NCI-H2227 (cell line): ENCODE measurements at regions not wholly inside any gene's neighbourhood (a gene's known extent, or its start where the extent isn't known, plus 50 kb on each side); places are given as distances from the start of the nearest gene placed in this dataset.

Source experiments
- DNase-seq: peaks from one replicate; lab custom pipeline; 2025; ENCODE audit not compliant: unreplicated experiment; lab: John Stamatoyannopoulos, UW

DNA sequence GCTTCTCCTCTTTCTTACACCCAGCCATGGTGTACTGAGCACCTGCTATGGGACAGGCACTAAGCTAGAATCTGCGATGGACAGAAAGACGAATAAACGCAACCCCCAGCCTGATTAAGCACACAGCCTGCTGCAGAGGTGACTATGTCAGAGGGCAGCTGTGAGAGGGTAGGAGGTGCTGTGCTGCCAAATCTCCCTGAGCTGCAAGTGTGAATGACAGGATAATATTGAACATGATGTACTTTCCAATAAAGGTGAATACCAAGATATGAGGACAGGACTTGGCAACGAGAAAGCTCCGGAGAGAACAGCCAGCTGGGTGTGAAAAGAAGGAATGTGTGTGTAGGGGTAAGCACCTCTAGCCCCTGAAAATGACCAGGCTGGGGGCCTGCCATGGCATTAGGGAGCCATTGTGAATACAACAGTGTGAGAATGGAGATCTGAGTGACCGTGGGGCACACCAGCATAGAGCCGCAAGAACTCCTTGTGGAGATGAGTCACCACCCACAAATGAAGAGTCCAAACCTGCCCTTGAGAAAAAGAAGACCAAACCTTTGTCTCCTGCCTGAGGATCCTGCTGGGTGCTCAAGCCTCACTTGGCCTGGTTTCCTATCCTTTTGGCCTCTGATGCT, 83.0 kb upstream of the ATF3 start:
- no peak for DNase-seq

DNA sequence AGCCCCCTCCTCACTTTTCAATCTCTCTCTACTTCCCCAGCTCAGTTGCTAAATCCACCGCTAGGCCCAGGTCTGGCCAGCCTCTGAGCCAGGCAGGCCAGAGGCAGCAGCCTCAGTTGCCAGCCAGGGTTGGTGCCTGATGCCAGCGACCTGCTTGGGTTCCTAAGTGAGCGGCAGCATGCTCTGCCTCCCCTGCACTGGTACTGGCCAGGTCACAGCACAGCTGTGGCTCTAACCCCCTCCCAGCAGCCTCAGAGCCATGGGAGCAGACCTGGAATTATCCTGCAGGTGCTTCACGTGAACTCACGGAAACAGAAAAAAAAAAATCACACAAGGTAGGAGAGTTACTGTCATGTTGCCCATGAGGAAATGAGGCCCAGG, 82.5 kb upstream of the ATF3 start:
- DNase-seq = no peak

DNA sequence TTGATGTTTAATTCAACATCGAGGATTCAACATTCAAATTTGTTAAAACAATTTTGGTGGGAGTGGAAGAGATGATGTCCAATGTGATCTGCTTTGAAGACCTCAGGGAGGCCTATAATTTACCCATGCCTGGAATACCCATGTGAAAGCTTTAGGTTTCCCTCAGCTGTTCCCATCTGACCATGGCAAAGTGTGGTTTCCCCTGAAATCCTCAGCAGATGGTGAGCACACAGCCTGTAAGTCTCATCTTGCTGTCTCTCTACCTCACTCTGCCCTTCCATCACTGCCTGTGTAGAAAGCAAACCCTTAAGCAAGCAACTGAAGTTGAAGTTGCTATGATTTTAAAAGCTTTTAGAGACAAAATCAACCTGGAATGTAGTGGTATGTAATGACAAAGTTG, 80.1 kb upstream of the ATF3 start:
- DNase-seq = no peak

DNA sequence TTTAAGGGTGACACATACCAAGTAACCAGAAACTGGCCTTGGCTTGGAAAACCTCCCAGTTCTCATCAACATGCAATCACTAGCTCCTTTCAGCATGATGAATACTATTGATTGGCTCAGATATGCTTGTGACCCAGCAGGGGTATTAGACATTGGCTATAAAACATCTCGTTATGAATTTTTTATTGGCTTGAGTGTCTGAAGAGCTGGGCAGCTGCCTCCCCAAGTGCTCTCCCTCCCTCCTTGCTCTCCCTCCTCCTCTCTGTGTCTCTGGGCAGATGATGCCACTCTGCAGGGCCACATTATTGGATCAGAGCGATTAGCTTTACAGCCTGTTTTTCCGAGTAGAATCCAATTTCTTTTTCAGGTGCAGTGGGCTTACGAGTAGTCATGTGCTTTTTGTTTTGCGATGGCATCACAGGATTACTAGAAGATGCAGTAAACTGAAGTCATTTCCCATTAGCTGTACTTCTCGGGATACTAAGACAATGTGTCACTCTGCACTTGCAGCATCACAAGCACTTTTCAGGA, 79.3 kb upstream of the ATF3 start:
- DNase-seq = no peak

DNA sequence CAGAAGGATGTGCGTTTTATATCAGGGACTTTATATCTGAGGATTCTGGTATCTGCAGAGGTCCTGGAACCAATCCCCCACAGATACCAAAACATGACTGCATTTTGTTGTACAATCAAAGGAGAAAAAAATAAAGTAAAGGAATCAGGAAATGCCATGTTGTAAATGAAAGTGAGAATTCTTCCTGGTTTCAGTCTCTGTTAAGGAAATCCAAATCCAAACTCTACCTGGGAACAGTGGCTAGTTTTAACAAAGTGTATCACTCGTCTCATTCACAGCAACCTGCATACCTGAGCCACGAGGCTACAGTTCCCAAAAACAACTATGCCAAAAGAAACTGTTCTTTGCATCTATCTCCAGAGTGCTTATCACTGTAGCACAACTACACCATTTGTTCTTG, 77.3 kb upstream of the ATF3 start:
- DNase-seq = no peak

DNA sequence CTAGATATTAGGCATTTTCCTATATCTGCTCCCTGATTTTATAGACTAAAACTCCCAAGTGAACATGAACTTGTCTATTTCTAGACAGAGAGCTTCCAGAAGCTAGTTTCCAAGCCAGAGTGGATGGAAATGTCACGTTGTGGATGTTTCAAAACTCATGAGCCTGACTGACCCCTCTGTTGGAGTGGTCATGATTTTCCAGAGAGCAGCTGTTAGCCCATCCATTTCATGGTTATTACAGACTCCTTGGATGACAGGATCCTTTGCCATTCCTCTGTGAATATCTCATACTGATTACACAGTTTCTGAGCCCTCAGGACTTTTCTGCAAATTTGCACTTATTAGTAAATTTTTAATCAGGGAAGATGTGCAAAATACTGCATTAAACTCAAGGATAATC, 76.8 kb upstream of the ATF3 start:
- no peak for DNase-seq

DNA sequence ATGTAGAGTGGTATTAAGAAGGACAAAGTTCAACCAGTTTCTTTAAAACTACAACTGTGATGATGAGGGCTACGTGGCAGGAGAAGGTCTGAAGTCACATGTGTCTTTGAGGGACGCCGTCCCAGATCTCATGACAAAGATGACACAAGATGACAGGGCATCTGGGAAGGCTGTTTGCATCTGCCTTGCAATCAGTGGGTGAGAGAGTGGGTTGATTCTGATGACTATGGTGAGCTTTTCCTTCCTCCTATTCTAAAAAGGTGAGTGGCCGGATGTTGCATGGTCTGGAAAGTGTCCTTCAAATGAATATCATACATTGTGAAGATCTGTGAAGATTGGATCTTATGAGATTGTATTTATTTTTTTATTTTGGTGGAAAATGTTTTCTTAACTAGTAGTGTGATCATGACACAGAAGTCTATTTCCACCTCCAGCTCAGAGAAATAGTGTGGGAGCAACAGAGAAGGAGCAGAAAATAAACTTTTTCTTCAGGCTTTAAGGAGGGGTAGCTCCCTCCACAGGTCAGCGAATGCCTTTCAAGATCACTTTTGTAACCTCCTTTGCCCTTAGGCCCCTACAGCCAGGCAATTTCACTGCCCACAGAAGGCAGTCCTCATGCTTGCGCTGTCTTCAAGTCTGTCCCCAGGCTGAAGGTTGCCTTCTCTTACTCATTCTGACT, 76.0 kb upstream of the ATF3 start:
- no peak for DNase-seq

DNA sequence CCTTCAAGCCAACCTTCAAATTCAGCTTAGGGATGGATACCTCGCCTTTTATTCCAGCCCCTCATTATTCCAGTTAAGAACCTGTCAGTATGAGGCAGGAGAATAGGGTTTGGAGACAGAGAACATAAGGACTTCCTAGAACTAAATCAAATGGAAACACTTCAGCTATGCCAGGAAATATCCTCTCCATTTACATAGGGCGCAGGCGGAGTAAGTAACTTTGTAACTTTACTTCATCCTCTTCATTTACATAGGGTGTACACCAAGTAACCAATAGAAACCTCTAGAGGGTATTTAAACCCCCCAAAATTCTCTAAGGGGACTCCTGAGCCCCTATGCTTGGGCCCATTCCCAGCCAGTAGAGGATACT, 75.4 kb upstream of the ATF3 start:
- DNase-seq = no peak

DNA sequence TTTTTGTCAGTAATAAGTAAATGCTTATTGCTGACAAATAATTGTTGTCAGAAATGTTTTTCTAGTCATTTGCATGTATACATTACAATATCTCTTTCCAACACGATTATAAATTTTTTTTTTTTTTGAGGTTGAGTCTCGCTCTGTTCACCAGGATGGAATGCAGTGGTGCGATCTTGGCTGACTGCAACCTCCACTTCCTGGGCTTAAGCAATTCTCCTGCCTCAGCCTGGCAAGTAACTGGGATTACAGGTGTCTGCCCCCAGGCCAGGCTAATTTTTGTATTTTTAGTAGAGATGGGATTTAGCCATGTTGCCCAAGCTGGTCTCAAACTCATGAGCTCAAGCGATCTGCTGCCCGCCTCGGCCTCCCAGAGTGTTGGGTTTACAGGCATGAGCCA, 72.0 kb upstream of the ATF3 start:
- DNase-seq = no peak

DNA sequence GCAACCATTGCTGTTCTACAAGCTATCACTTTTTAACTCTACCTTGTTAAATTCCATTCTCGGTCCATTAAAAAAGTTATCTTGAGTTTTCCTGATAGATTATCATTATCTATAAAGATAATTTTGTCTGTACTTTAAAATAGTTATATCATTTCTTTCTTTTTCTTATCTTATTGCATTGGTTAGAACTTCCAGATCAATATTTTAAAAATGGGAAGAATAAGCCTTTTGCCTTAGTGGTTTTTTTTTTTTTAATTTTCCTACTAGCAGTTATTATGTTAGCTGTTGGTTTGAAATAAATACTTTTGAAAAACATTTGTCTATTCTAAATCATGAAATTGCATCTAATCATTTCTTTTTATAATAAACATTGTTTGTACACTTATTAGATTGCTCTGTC, 71.0 kb upstream of the ATF3 start:
- no peak for DNase-seq

DNA sequence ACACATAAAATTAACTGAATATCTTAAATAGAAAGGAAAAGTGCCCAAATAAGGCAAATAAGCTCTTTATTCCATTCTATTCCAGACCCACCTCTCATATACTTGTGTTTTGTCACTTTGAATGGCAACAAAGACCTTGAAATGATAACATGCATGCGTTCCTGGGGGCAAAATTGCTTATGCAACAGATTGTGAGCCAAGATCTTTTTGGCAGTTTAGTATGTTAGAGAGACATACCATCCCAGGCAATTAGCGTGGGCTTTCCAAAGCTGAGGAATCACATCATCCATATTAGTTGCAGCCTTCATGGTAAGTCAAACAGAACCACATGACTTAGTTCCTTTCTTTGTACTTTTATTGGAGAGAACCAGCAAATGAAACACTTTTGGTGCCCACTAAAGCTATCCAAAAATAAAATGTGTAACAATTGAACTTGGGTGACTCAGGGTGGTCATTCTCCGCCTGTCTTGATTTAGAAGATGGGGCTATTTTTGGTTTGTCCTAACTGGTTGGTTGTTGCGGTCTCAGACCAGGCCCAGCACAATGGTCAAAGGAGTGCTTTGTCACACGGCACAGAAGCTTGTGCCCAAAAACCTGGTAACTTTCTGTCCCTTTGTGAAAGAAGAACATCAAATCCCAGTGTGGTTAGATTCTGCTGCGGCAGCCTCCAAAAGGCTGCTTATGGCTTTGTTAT, 68.7 kb upstream of the ATF3 start:
- DNase-seq = no peak

DNA sequence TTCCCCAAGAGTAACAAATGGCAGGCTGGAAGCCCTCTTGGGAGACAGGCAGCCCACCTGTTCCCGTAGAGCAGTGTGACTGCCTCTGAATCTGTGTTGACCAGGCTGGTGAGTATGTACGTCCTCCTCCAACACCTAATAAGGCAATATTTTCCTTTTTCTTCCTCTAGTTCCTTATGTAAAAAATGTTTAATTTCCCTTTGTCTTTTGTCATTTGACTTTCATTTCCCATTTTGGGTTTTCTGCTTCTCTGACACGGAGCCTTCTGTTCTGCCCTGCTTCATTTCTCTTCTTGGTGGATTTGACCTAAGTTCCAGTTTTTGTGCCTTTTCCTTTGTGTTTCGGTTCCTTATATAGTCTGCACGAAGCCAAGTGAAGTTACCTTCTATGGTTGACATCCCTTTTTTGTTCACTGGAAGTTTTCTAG, 65.8 kb upstream of the ATF3 start:
- no peak for DNase-seq

DNA sequence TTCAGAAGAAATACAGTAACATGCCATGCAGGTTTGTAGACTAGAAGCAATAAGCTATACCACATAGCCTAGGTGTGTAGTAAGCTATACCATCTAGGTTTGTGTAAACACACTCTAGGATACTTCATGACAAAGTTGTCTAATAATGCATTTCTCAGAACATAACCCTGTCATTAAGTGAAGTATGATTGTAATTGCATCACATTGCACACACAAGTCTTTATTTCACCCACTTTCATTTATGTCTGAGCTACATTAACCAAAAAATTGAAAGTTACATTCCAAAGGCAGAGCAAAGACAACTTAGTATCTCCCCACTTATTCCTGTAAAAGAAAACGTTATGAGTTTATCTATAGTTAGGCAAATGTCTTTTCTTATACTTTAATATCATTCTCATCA, 64.5 kb upstream of the ATF3 start:
- no peak for DNase-seq

DNA sequence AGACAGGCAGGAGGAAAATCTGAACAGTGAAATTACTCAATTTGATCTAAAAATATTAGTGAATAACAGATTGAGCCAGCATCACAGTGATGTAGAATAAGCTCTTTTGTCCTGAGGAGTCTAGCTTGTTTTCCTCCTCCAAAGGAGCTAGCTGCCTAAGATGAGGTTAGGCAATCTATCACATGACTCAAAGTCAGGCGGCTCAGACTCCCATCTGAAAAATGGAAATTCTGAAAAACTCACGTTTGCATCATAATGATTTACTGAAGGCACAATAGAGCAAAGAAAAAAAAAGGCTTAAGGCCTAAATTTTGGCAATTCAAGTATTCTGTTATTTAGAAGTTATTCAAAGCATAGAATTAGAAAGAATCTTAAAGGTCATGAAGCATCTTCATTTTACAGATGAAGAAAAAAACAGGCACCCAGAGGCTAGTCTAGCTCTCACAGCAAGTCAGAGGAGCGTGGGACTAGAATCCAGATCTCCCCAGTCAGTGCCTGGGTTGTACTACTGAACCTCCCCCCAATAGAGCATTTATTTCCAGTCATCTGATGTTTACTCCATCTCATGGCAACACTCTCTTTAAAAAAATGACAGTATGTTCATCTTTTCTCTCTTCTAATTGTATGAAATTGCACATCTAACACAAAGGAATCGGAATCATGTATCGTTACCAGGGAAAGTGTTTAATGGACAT, 62.5 kb upstream of the ATF3 start:
- no peak for DNase-seq

DNA sequence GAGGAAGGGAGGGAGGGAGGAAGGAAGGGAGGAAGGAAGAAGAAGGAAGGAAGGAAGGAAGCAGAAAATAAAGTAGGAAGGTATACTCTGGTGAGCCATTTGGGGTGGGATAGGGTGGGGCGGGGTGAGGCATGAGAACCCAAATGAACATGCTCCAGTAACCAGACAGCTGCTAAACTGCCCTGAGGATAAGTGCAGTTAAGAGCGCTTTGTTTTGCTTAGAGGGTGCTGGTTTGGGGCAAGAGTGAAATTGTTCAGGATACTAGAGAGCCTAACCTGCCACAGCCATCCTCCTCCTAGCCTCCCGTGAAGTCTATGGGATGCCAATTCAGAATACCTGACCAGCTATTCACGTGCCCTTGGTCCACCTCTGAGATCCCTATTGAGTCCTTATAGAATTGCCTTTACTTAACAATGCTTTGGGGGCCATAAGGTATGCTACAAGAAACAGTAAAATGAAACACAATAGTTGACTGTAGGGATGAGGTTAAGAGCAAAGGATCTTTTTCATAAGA, 59.0 kb upstream of the ATF3 start:
- no peak for DNase-seq

DNA sequence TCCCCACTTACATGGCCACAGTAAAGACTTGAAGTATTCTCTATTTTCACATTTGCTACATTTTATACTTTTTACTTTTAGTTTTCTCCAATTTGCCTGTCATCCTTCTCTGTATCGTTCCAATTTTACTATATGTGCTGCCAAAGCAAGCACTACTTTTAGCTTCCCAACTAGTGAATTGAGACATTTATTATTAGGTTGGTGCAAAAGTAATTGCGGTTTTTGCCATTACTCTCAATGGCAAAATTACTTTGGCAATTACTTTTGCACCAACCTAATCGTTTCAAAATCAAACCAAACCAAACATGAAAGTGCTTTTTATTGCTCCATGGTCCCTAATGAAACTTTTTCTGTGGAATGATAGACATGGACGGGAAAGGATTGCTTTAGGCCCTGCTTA, 56.6 kb upstream of the ATF3 start:
- no peak for DNase-seq

DNA sequence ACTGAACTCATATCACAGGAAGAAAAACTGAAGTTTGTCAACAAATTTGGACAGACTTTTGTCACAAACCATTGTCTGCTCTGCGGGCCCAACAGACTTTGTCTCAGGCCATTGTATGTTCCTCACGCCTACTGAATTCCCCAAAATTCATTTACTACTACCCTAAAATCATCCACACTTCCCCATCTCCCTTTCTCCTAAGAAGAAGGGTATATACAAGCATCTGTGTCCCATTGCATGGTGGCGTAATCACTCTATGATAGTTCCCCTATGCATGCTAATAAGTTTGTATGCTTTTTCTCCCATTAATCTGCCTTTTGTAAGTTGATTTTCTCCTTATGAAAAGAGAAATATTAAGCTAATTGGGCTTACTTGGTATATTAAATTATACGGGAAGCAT, 54.9 kb upstream of the ATF3 start:
- DNase-seq = no peak

DNA sequence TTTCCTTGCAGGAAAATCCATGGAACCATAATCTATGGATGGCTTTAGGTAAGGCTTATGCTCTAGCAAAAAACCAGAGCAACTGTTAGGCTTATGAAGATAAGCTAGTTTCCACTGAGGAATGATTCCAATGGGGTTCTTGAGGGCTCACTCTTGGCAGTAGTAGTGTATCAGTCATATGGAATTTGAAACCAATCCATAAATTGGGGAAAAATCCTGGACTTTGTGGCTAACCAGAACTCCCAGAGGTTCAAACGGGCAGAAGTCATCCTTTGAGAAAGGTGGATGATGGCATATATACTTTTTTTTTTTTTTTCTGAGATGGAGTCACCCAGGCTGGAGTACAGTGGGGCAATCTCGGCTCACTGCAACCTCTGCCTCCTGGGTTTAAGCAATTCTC, 54.2 kb upstream of the ATF3 start:
- no peak for DNase-seq

DNA sequence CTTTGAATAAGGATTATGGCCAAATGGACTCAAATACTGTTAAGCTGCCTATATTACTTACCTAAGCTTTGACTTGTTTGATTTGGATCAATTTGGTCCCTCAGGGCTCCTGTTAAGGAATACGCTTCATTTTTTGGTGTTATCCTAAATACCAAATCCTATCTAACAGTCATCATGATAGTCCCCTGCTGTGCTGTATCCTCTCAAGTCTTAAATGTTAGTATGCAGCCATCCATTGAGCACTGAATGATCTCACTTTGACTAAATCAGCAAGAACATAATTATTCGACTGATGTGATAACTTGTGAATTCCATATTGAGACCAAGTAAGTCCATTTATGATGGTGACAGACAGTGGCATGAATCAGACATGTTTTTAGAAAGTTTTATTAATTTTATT, 53.1 kb upstream of the ATF3 start:
- DNase-seq = no peak

DNA sequence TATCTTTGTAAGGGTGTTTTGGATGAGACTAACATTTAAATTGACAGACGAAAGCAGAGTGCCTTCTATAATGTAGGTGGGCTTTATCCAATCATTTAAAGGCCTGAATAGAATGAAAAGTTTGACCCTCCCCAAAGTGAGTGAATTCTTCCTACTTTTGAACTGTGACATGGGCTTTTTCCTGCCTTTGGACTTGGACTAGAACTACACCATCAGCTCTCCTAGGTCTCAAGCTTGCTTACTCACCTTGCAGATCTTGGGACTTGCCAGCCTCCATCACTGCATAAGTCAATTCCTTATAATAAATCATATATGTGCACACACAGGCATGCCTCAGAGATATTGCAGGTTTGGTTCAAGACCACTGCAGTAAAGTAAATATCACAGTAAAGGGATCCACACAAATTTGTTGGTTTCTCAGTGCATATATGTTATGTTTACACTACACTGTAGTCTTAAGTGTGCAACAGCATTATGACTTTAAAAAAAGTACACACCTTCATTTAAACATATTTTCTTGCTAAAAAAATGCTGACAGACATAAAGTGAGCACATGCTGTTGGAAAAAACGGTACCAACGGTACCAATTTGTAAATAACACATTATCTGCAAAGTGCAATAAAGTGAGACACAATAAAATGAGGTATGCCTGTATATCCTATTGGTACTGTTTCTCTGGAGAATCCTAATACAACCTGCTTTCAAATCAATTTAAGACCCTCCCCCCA, 51.6 kb upstream of the ATF3 start:
- DNase-seq = no peak
